ENCODE measurements at regions not wholly inside any gene's neighbourhood (a gene's known extent, or its start where the extent isn't known, plus 50 kb on each side); places are given as distances from the start of the nearest gene placed in this dataset.

GRCh38 chr10:71048971-71049615 is 160.7 kb upstream of the PCBD1 start:
- no peak for DNase-seq

GRCh38 chr10:71049994-71050393 is 161.6 kb upstream of the PCBD1 start:
- DNase-seq: no peak

- DNase-seq: no peak
Observed at GRCh38 chr10:71052076-71052660, 160.2 kb upstream of the UNC5B start.

GRCh38 chr10:71052708-71053107 is 159.7 kb upstream of the UNC5B start:
- no peak for DNase-seq

GRCh38 chr10:71053169-71053895 is 159.0 kb upstream of the UNC5B start:
- no peak for DNase-seq

- no peak for DNase-seq
Observed at GRCh38 chr10:71058308-71058707, 154.1 kb upstream of the UNC5B start.

GRCh38 chr10:71059054-71059818 is 153.1 kb upstream of the UNC5B start:
- DNase-seq: no peak

GRCh38 chr10:71059943-71060342 is 152.4 kb upstream of the UNC5B start:
- DNase-seq: no peak

GRCh38 chr10:71060476-71061426 is 151.6 kb upstream of the UNC5B start:
- DNase-seq: no peak

- DNase-seq: no peak
Observed at GRCh38 chr10:71061472-71061871, 150.9 kb upstream of the UNC5B start.

- DNase-seq: no peak
Observed at GRCh38 chr10:71062156-71062555, 150.2 kb upstream of the UNC5B start.

- no peak for DNase-seq
Observed at GRCh38 chr10:71063401-71063800, 149.0 kb upstream of the UNC5B start.

- DNase-seq: no peak
Observed at GRCh38 chr10:71064413-71065118, 147.8 kb upstream of the UNC5B start.

GRCh38 chr10:71065659-71066058 is 146.7 kb upstream of the UNC5B start:
- DNase-seq: no peak

GRCh38 chr10:71066600-71066999 is 145.8 kb upstream of the UNC5B start:
- no peak for DNase-seq

- DNase-seq: no peak
Observed at GRCh38 chr10:71067098-71067740, 145.2 kb upstream of the UNC5B start.

- DNase-seq: no peak
Observed at GRCh38 chr10:71068861-71069271, 143.5 kb upstream of the UNC5B start.

- no peak for DNase-seq
Observed at GRCh38 chr10:71069909-71070666, 142.3 kb upstream of the UNC5B start.

GRCh38 chr10:71070741-71071140 is 141.6 kb upstream of the UNC5B start:
- DNase-seq: no peak

- no peak for DNase-seq
Observed at GRCh38 chr10:71072131-71072822, 140.1 kb upstream of the UNC5B start.
